Activated naive CD4-positive, alpha-beta T cell treated with Interleukin-2 at 50 U/mL for 16 hours (primary cell): ENCODE measurements at regions not wholly inside any gene's neighbourhood (a gene's known extent, or its start where the extent isn't known, plus 50 kb on each side); places are given as distances from the start of the nearest gene placed in this dataset.
"Not testable (repeated sequence)": the region's sequence is repeated elsewhere in the genome, so short reads cannot be mapped to it uniquely, and the experiment has no call there.

Source experiments
- DNase-seq: peaks from one replicate; pipeline ENCODE4 v3.0.0-alpha.2; 2020

GRCh38 chr9:75197561-75197960 is 109.2 kb downstream of the OSTF1 start:
- no peak for DNase-seq

DNA sequence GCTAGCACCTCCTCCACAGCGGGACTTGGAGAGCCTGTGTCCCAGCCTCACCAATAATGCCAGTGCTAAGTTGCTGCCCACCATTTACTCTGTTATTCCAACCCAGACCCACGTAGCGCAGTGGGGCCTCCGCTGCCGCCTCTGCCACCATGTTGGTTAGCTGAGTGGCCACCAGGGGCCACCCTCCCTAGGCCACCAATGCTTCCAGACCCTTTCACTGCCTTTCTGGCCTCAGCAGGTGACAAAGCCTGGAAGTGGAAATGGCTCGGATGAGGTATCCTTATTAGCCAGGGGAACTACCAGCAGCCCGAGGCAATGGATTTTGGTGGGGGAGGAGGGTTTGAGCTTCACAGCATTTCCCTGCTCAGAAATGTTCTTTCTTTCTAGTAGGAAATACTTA is 110.1 kb downstream of the OSTF1 start:
- DNase-seq: no peak

- DNase-seq: no peak
Measured at GRCh38 chr9:75200892-75201470, 112.7 kb downstream of the OSTF1 start.

DNA sequence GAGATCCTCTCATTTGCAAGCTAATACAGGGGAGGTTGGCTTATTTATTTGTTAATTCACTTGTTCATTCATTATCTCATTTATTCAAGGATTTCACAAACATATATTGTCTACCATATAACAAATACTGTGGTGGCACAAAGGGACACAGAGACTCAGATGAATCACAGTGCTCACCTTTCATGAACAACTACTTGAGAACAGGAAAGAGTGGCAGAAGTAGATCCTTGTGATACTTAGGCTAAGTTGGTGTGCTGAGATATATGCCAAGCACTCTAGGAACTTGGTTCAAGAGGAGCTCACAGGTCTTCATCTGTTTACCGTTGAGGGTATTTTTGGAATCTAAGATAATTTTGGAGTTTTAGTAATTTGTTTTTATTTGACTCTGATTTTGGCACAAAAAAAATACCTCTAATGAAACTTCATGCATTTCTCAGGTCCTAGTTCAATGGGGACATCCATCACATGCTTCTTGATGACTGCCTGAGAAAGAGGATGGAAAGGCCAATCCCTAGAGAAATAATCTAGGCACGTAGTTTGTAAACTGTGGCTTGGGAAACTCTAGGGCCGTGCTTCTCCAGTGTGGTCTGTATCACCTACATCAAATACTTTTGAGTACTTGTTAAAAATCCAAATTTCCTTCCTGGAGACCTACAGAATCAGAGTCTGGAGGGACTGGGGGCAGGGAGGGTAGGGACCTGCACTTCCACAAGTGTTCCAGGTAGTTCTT is 113.3 kb downstream of the OSTF1 start:
- no peak for DNase-seq

- DNase-seq: not testable (repeated sequence)
Measured at GRCh38 chr9:75207997-75208396, 119.7 kb downstream of the OSTF1 start.

GRCh38 chr9:75210215-75210614 is 121.9 kb downstream of the OSTF1 start:
- DNase-seq: no peak

DNA sequence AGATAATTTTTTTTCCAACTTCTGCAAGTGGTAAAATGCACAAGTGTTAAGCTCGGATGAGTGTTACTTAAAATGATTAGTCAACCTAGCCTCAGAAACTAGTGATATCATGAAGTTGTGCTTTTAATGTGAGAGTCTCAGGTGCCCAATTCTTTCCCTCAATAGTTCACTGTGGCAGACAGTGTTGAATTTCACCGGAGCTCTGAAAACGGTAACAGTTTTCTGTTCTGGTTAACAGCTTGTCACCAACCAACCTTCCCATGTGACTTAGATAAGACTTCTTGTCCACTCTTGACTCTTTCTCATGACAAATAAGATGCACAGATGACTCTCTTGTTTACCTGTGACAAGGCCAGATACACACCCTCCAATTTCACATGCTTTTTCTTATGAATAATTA is 125.5 kb downstream of the OSTF1 start:
- no peak for DNase-seq

DNA sequence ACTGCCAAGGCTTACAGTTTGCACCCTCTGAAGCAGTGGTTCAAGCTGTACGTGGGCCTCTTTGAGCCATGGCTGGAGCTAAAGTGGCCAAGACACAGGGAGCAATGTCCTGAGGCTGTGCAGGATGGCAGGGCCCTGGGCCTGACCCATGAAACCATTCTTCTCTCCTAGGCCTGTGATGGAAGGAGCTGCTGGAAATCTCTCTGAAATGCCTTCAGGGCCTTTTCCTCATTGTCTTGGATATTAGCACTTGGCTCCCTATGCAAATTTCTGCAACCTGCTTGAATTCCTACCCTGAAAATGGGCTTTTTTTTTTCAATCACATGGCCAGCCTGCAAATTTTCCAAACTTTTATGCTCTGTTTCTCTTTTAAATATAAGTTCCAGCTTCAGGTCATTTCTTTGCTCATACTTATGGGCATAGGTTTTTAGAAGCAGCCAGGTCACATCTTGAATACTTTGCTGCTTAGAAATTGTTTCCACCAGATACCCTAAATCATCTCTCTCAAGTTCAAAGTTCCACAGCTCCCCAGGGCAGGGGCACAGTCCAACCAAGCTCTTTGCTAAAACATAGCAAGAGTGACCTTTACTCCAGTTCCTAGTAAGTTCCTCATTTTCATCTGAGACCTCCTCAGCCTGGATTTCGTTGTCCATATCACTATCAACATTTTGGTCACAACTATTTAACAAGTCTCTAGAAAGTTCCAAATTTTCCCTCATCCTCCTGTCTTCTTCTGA is 138.3 kb downstream of the OSTF1 start:
- no peak for DNase-seq

DNA sequence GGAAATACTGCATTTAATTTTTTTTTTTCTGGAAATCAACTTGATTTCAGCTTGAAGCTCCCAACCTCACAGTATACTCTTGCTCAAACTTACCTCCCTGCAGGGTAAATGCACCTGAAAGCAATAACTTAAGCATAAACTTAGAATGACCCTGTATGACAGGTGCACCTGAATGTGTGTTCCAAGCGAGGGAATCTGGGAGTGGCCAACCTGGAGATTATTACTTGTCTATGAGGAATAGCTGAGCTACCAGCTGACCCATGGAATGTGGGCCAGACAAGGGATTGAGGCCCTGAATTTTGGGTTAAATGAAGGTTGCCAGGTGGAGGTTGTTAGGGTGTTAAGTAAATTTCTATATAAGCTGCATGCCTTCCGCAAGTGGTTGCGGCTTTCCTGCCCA is 140.6 kb downstream of the OSTF1 start:
- no peak for DNase-seq

DNA sequence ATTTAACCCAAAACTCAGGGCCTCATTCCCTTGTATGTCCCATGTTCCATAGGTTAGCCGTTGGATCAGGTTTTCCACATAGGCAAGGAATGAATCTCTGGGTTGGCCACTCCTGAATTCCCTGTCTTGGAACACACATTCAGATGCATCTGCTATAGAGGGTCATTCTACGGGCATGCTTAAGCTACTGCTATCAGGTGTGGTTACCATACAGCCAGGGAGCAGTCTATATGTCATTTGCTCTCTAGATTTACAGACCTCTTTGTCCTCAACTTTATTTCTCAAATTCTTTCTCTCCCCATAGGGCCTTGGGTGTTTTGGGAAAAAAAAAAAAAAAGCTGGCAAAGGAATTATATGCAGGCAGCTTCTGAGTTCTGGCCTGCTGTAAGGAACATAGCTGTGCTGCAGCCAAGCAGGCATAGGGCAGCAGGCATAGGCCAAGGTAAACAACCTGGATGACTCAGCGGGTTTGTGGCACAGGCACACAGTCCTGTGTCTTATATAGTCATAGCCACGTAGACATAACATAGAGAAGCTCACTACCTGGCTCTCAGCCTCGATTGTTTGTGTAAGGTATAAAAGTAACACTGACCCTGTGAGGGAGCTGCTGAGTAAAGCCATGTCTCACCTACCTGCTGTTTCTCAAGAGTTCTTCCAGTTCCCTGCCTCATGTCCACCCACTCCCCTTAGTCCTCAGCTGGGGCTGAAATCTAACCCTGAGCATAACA is 141.5 kb downstream of the OSTF1 start:
- DNase-seq: no peak

DNA sequence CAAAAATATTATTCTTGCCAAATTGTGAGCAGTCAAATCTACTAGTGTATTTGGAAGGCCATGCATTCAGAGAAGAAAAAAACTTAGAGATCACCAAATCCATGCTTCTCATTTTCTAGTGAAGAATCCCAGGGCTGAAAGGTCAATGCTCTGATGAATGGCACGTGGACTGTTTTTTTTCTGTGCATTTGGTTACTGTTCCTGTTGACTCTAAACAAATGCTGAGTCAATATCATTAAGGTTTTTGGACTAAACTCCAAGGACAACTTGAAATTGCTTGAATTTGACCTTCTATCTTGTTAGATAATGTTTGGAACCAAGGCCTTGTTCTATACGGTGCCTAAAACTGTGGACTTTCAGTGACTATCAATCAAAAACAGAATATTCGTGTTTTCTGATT is 142.2 kb downstream of the OSTF1 start:
- no peak for DNase-seq

DNA sequence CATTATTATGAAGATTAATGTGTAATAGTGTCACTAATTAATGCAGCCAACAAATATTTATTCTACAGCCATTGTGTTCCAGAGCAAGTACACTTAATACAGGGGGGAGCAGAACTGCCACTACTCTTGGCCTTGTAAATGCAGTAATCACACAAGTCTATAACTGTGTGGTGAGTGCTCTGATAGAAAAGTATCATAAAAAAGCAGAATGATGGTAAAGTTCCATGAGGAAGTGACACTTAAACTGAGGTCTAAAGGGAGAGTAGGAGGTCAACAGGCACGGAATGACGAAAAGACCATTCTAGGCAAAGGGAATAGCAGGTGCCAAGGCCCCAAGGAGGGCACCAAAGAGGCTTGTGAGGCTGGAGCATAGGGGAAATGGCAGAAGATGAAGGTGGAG is 142.9 kb downstream of the OSTF1 start:
- DNase-seq: no peak

DNA sequence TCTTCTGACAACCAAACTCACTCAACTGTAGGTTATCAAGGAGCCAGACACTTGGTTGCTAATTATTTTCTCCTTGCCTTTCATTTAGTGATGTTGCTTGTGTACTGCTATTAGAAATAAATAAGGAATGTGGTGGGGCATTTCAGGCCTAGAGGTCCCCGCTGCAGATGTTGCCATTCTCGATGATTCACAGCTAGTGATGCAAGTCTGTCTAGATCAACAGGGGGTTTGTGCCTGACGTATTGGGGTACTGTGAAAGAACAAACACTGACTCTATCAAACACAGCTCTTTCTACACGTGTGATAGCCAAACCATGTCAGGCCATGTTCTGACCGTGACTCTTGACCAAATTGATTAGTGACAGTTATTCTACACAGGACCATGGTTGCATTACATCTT is 144.7 kb downstream of the OSTF1 start:
- DNase-seq: no peak

DNA sequence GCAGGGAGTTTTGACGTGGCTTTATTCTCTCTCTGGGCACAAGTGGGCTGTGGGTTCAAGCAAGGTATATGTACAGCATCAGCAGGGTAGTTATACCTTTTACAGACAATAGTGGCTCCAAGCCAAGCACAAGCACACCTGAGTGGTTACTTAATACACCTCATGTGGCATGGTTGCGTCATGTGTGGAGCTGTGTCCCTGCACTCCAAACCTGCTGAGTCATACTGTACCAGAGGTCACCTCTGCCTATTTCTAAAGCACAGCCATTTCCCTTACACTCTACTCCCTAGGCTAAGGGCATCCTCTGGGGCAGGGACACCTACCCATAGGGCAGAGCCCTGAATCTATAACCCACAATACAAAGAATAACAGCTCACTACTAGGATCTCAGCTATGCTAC is 147.3 kb downstream of the OSTF1 start:
- no peak for DNase-seq

DNA sequence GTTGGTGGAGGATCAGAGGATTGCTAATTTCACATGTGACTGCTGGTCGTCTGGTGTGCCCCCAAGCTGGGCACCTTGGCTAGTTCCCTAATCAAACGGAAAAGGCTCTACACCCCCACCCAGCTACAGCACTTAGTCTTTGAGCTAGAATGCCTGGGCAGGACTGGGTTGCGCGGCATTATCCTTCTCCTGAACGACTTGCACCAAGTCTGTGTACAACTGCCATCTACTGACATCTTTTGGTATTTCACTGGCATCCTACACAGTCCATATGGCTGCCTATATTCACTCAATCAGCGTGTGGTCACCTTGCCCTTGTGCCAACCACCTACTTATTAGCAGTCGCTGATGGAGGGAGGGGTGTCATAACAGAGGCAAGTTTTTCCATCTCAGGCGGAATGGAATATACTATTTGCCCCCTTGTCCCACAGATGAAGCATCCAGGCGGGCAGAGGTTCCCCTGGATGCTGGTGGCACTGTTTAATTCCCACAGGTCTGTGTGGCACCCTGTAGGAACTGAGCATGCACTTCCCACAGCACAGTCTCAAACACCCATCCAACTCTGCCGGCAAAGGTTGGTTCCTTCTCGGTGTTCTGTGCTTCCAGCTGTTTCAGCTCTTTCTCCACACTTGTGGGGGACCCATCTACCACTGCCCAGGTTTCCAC is 150.1 kb downstream of the OSTF1 start:
- DNase-seq: peak; percentile 18

GRCh38 chr9:75239176-75239575 is 150.9 kb downstream of the OSTF1 start:
- DNase-seq: no peak

DNA sequence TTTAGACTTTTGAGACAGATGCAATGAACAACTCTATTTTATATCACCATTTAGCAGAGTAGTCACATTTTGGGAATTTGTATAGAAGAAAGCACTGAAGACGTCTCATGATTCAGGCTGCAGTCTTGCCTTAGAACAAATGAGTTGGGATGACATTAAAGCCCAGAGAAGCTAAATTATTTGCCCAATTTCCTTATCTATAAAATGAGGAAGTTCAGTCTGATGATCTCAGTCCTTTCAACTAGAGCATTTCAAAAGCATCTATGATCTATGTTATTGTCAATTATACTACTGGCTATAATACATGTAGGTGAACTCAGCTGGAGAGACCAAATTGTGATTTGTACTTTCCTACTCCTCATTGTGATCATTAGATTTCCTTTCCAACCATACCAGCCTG is 154.1 kb downstream of the OSTF1 start:
- DNase-seq: no peak

DNA sequence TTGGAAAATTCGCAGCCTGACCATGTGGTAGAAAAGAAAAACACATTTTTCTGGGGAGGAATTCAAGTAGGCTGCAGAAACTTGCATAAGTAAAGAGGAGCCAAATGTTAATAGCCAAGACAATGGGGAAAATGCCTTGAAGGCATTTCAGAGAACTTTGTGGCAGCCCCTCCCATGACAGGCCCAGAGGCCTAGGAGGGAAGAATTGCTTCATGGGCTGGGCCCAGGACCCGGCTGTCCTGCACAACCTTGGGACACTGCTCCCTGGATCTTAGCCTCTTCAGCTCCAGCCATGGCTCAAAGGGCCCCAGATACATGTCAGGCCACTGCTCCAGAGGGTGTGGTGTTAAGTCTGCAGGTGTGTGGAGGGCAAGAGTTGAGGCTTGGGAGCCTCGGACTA is 158.6 kb downstream of the OSTF1 start:
- no peak for DNase-seq

GRCh38 chr9:75265525-75265972 is 177.2 kb downstream of the OSTF1 start:
- peak; percentile 31 for DNase-seq

GRCh38 chr9:75269197-75269596 is 180.9 kb downstream of the OSTF1 start:
- no peak for DNase-seq

GRCh38 chr9:75273055-75273454 is 184.7 kb downstream of the OSTF1 start:
- not testable (repeated sequence) for DNase-seq

DNA sequence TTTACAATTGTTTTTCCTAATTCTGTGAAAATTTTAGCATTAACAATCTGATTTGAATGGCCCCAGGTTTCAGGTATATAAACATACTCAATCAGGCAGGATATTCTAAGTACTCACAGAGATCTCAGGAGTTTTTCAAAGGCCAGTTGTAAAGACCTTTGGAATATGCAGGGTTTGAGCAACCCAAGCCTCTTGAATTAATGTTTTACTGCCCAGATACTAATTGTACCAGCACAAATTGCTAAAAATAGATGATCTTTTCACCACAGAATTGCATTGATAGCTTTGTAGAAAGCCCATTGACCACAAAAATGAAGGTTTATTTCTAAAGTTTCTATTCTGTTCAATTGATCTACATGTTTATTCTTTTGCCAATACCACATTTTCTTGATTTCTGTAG is 186.5 kb downstream of the OSTF1 start:
- DNase-seq: no peak

- no peak for DNase-seq
Measured at GRCh38 chr9:75282047-75282446, 193.7 kb downstream of the OSTF1 start.
